Panc1 (cell line): ENCODE measurements at regions not wholly inside any gene's neighbourhood (a gene's known extent, or its start where the extent isn't known, plus 50 kb on each side); places are given as distances from the start of the nearest gene placed in this dataset.

Experiments
- ATAC-seq: fragments of 200-7000 bp; cut with Tn5 transposase; 2 replicates; pipeline ENCODE4 v1.9.1; 2020; ENCODE audit warnings: mild to moderate bottlenecking, moderate library complexity
- BruUV-seq: library from RNA; stranded (reverse); fragments of 400-500 nt; replicated peaks from 2 replicates; lab custom pipeline; 2021; lab: Mats Ljungman, UMichigan
- CTCF ChIA-PET: fragments of 300-600 bp; sonication (Branson Sonifier 250); formaldehyde crosslinking; loops from one replicate; lab custom pipeline; 2022; ENCODE audit warnings: antibody characterized with exemption; lab: Charles Lee
- POLR2A ChIA-PET: fragments of 300-600 bp; sonication (Branson Sonifier 250); formaldehyde crosslinking; loops from one replicate; lab custom pipeline; 2022; ENCODE audit warnings: antibody characterized with exemption; lab: Charles Lee
- DNase-seq: peaks from one replicate; pipeline ENCODE4 v3.0.0-alpha.2; 2010; ENCODE audit warnings: low read depth, low spot score
- H3K27ac ChIP-seq: 2 replicates; pipeline ENCODE4 v1.5.1; 2011; ENCODE audit warnings: mild to moderate bottlenecking, low read length, inconsistent platforms
- H3K27me3 ChIP-seq: fragments of 200-500 bp; sonication (Bioruptor generic); 2 replicates; pipeline ENCODE4 v1.6.0; 2014; ENCODE audit warnings: low read length, inconsistent platforms; ENCODE audit not compliant: control insufficient read depth, insufficient read depth
- H3K36me3 ChIP-seq: fragments of 200-500 bp; sonication (Bioruptor generic); 2 replicates; pipeline ENCODE4 v1.5.1; 2014; ENCODE audit warnings: inconsistent platforms, mild to moderate bottlenecking, low read length, moderate library complexity; ENCODE audit not compliant: control insufficient read depth, insufficient read depth
- H3K4me1 ChIP-seq: 2 replicates; pipeline ENCODE4 v1.5.1; 2011; ENCODE audit warnings: inconsistent platforms, mild to moderate bottlenecking, low read length, moderate library complexity; ENCODE audit not compliant: control insufficient read depth, insufficient read depth
- H3K4me3 ChIP-seq, 2 experiments: 2 replicates each; pipeline ENCODE4 v1.5.1; 2011 to 2012; ENCODE audit warnings: low read depth in 2 of 2, low read length in 2 of 2, mild to moderate bottlenecking in 2 of 2, inconsistent platforms in 1 of 2, moderate library complexity in 1 of 2
- H3K9me3 ChIP-seq: fragments of 200-500 bp; sonication (Bioruptor generic); 2 replicates; pipeline ENCODE4 v1.5.1; 2014; ENCODE audit warnings: low read depth, mild to moderate bottlenecking, inconsistent platforms, low read length, moderate library complexity; ENCODE audit not compliant: control insufficient read depth, insufficient read depth
- CTCF ChIP-seq: fragments of 450-650 bp; IDR thresholded peaks from 2 replicates; pipeline ENCODE4 v1.5.1; 2017; ENCODE audit warnings: mild to moderate bottlenecking
- POLR2AphosphoS5 ChIP-seq: IDR thresholded peaks from 2 replicates; pipeline ENCODE4 v1.6.1; 2012; ENCODE audit warnings: mild to moderate bottlenecking, low read depth, low read length, moderate library complexity
- REST ChIP-seq, 2 experiments: IDR thresholded peaks; 2 replicates each; pipeline ENCODE4 v1.6.1; 2011 to 2012; ENCODE audit warnings: low read depth in 2 of 2, control low read depth in 1 of 2, low read length in 1 of 2, mild to moderate bottlenecking in 1 of 2, moderate library complexity in 1 of 2; ENCODE audit not compliant: insufficient read depth in 1 of 2
- SIN3A ChIP-seq: IDR thresholded peaks from 2 replicates; pipeline ENCODE4 v1.6.1; 2012; ENCODE audit warnings: low read depth, mild to moderate bottlenecking, low read length, moderate library complexity, borderline replicate concordance; ENCODE audit not compliant: insufficient read depth
- TCF7L2 ChIP-seq: IDR thresholded peaks from 2 replicates; pipeline ENCODE4 v1.6.1; 2011; ENCODE audit warnings: mild to moderate bottlenecking, low read depth, low read length, inconsistent platforms
- in situ Hi-C: cut with HindIII; loops from 2 replicates; pipeline ENCODE4 v1.10.0; 2016; ENCODE audit warnings: low sequenced_read_pairs, low pct_unique_long_range_greater_than_20kb
- intact Hi-C: fragments of 100-400 bp; cut with micrococcal nuclease; formaldehyde crosslinking; loops from one replicate; pipeline ENCODE4 v1.10.0; 2022; ENCODE audit not compliant: unreplicated experiment

- intact Hi-C loops: no loop called here
Observed at GRCh38 chr5:61800450-61800849, 468.4 kb downstream of the ZSWIM6 start.

GRCh38 chr5:61801174-61801573 lies 469.1 kb downstream of the ZSWIM6 start:
- ATAC-seq (no peak), DNase-seq (no peak)
- Histone ChIP-seq H3K36me3 (no peaks in the 10 kb centered on the region), H3K4me1 (no peaks in the 10 kb centered on the region), H3K9me3 (no peaks in the 10 kb centered on the region), H3K27me3 (peaks cover 8% of the 10 kb centered on the region), H3K27ac (no peak overlapping the region), H3K4me3 (no peak overlapping the region)
- no peak for TF ChIP-seq POLR2AphosphoS5
- no peak for TF ChIP-seq SIN3A
- no peak for TF ChIP-seq TCF7L2
- no peak for TF ChIP-seq CTCF
- TF ChIP-seq REST (IDR thresholded peaks at IDR 0.05; ENCODE audit: insufficient read depth in 1 of 2, low read depth in 2 of 2, low read length in 1 of 2): no peak
- POLR2A ChIA-PET: no interaction called here
- BruUV-seq: no TSS peak
- in situ Hi-C loops (no loop called here), intact Hi-C loops (no loop called here)
- CTCF ChIA-PET: no interaction called here

More at GRCh38 chr5:61800450-61800849, 468.4 kb downstream of the ZSWIM6 start:
- DNase-seq: no peak
- POLR2A ChIA-PET: no interaction called here
- no peaks in the 10 kb centered on the region for H3K4me1 ChIP-seq
- in situ Hi-C loops: no loop called here
- no peaks in the 10 kb centered on the region for H3K9me3 ChIP-seq
- TF ChIP-seq TCF7L2 (no peak), REST (IDR thresholded peaks at IDR 0.05; ENCODE audit: insufficient read depth in 1 of 2, low read depth in 2 of 2, low read length in 1 of 2) (no peak), SIN3A (no peak)
- H3K27ac ChIP-seq: no peak overlapping the region
- H3K27me3 ChIP-seq: peaks cover 8% of the 10 kb centered on the region
- no peak for ATAC-seq
- H3K4me3 ChIP-seq: no peak overlapping the region
- BruUV-seq: no TSS peak
- H3K36me3 ChIP-seq: no peaks in the 10 kb centered on the region
- CTCF ChIA-PET: no interaction called here
